ENCODE measurements at regions not wholly inside any gene's neighbourhood (a gene's known extent, or its start where the extent isn't known, plus 50 kb on each side); places are given as distances from the start of the nearest gene placed in this dataset.

- intact Hi-C loops (cut with micrococcal nuclease) = no loop called here
- DNase-seq = no peak
- peaks cover 12% of the 10 kb centered on the region for H3K4me1 Mint-ChIP-seq
- peaks cover 14% of the 10 kb centered on the region for H3K9me3 Mint-ChIP-seq
- no peak overlapping the region for H3K27ac Mint-ChIP-seq
- H3K36me3 Mint-ChIP-seq (ENCODE audit: low read depth) = no peaks in the 10 kb centered on the region
- H3K27me3 Mint-ChIP-seq = peaks cover 2% of the 10 kb centered on the region
- no peak overlapping the region for H3K4me3 Mint-ChIP-seq
Observed at GRCh38 chr2:181777734-181778133, 97.4 kb upstream of the NEUROD1 start.

- DNase-seq = no peak
- intact Hi-C loops (cut with micrococcal nuclease) = no loop called here
- Mint-ChIP-seq H3K4me1 (peaks cover 10% of the 10 kb centered on the region), H3K36me3 (ENCODE audit: low read depth) (no peaks in the 10 kb centered on the region), H3K9me3 (peaks cover 7% of the 10 kb centered on the region), H3K4me3 (no peak overlapping the region), H3K27me3 (peaks cover 7% of the 10 kb centered on the region), H3K27ac (no peak overlapping the region)
Observed at GRCh38 chr2:181778621-181779201, 98.4 kb upstream of the NEUROD1 start.

GRCh38 chr2:181779288-181780021 lies 99.1 kb upstream of the NEUROD1 start:
- peaks cover 7% of the 10 kb centered on the region for H3K9me3 Mint-ChIP-seq
- no peak overlapping the region for H3K27ac Mint-ChIP-seq
- H3K27me3 Mint-ChIP-seq = peaks cover 11% of the 10 kb centered on the region
- no peaks in the 10 kb centered on the region for H3K36me3 Mint-ChIP-seq (ENCODE audit: low read depth)
- no peak overlapping the region for H3K4me3 Mint-ChIP-seq
- intact Hi-C loops (cut with micrococcal nuclease) = no loop called here
- peaks cover 10% of the 10 kb centered on the region for H3K4me1 Mint-ChIP-seq
- no peak for DNase-seq

- Mint-ChIP-seq H3K27ac (no peak overlapping the region), H3K4me1 (peaks cover 5% of the 10 kb centered on the region), H3K9me3 (peaks cover 7% of the 10 kb centered on the region), H3K4me3 (no peak overlapping the region), H3K36me3 (ENCODE audit: low read depth) (no peaks in the 10 kb centered on the region), H3K27me3 (peaks cover 11% of the 10 kb centered on the region)
- intact Hi-C loops (cut with micrococcal nuclease) = no loop called here
- no peak for DNase-seq
Observed at GRCh38 chr2:181780047-181780651, 99.8 kb upstream of the NEUROD1 start.

- no peak overlapping the region for H3K27ac Mint-ChIP-seq
- H3K4me1 Mint-ChIP-seq = peaks cover 5% of the 10 kb centered on the region
- no peaks in the 10 kb centered on the region for H3K36me3 Mint-ChIP-seq (ENCODE audit: low read depth)
- intact Hi-C loops (cut with micrococcal nuclease) = no loop called here
- H3K27me3 Mint-ChIP-seq = peaks cover 13% of the 10 kb centered on the region
- H3K4me3 Mint-ChIP-seq = no peak overlapping the region
- no peak for DNase-seq
- H3K9me3 Mint-ChIP-seq = peaks cover 7% of the 10 kb centered on the region
Observed at GRCh38 chr2:181780657-181781056, 100.3 kb upstream of the NEUROD1 start.

- Mint-ChIP-seq H3K27me3 (peaks cover 13% of the 10 kb centered on the region), H3K9me3 (peaks cover 7% of the 10 kb centered on the region), H3K4me1 (peaks cover 5% of the 10 kb centered on the region), H3K27ac (no peak overlapping the region), H3K36me3 (ENCODE audit: low read depth) (no peaks in the 10 kb centered on the region), H3K4me3 (no peak overlapping the region)
- intact Hi-C loops (cut with micrococcal nuclease) = no loop called here
- DNase-seq = no peak
Observed at GRCh38 chr2:181781078-181781786, 100.9 kb upstream of the NEUROD1 start.

GRCh38 chr2:181782660-181783059 lies 102.3 kb upstream of the NEUROD1 start:
- no peak for DNase-seq
- Mint-ChIP-seq H3K4me1 (peaks cover 8% of the 10 kb centered on the region), H3K9me3 (peaks cover 10% of the 10 kb centered on the region), H3K4me3 (no peak overlapping the region), H3K36me3 (ENCODE audit: low read depth) (no peaks in the 10 kb centered on the region), H3K27ac (no peak overlapping the region), H3K27me3 (peaks cover 13% of the 10 kb centered on the region)
- intact Hi-C loops (cut with micrococcal nuclease) = no loop called here

GRCh38 chr2:181784556-181784955 lies 104.2 kb upstream of the NEUROD1 start:
- peaks cover 4% of the 10 kb centered on the region for H3K9me3 Mint-ChIP-seq
- no peaks in the 10 kb centered on the region for H3K36me3 Mint-ChIP-seq (ENCODE audit: low read depth)
- no peak for DNase-seq
- no peak overlapping the region for H3K4me3 Mint-ChIP-seq
- peaks cover 6% of the 10 kb centered on the region for H3K4me1 Mint-ChIP-seq
- intact Hi-C loops (cut with micrococcal nuclease) = no loop called here
- peaks cover 13% of the 10 kb centered on the region for H3K27me3 Mint-ChIP-seq
- H3K27ac Mint-ChIP-seq = no peak overlapping the region

- Mint-ChIP-seq H3K9me3 (peaks cover 9% of the 10 kb centered on the region), H3K27me3 (peaks cover 13% of the 10 kb centered on the region), H3K4me3 (no peak overlapping the region), H3K4me1 (peaks cover 15% of the 10 kb centered on the region), H3K36me3 (ENCODE audit: low read depth) (no peaks in the 10 kb centered on the region), H3K27ac (no peak overlapping the region)
- intact Hi-C loops (cut with micrococcal nuclease) = no loop called here
- DNase-seq = no peak
Observed at GRCh38 chr2:181785691-181786344, 105.5 kb upstream of the NEUROD1 start.

- Mint-ChIP-seq H3K27me3 (peaks cover 11% of the 10 kb centered on the region), H3K27ac (no peak overlapping the region), H3K36me3 (ENCODE audit: low read depth) (no peaks in the 10 kb centered on the region), H3K4me1 (peaks cover 23% of the 10 kb centered on the region), H3K9me3 (peaks cover 9% of the 10 kb centered on the region), H3K4me3 (no peak overlapping the region)
- intact Hi-C loops (cut with micrococcal nuclease) = no loop called here
- no peak for DNase-seq
Observed at GRCh38 chr2:181786371-181787228, 104.9 kb upstream of the ITPRID2 start.

GRCh38 chr2:181787310-181788048 lies 104.1 kb upstream of the ITPRID2 start:
- Mint-ChIP-seq H3K36me3 (ENCODE audit: low read depth) (no peaks in the 10 kb centered on the region), H3K9me3 (peaks cover 9% of the 10 kb centered on the region), H3K4me3 (no peak overlapping the region), H3K27me3 (peaks cover 11% of the 10 kb centered on the region), H3K4me1 (peaks cover 26% of the 10 kb centered on the region), H3K27ac (no peak overlapping the region)
- DNase-seq = no peak
- intact Hi-C loops (cut with micrococcal nuclease) = no loop called here

- H3K27me3 Mint-ChIP-seq = peaks cover 3% of the 10 kb centered on the region
- H3K36me3 Mint-ChIP-seq (ENCODE audit: low read depth) = no peaks in the 10 kb centered on the region
- intact Hi-C loops (cut with micrococcal nuclease) = no loop called here
- H3K27ac Mint-ChIP-seq = no peak overlapping the region
- peaks cover 25% of the 10 kb centered on the region for H3K4me1 Mint-ChIP-seq
- H3K9me3 Mint-ChIP-seq = peaks cover 17% of the 10 kb centered on the region
- DNase-seq = no peak
- H3K4me3 Mint-ChIP-seq = no peak overlapping the region
Observed at GRCh38 chr2:181788897-181789555, 102.5 kb upstream of the ITPRID2 start.
